GM21447 (cell line): ENCODE measurements at regions not wholly inside any gene's neighbourhood (a gene's known extent, or its start where the extent isn't known, plus 50 kb on each side); places are given as distances from the start of the nearest gene placed in this dataset.
"Not testable (repeated sequence)": the region's sequence is repeated elsewhere in the genome, so short reads cannot be mapped to it uniquely, and the experiment has no call there.

ENCODE experiments used
- ATAC-seq: cut with Tn5 transposase; IDR thresholded peaks from one replicate; pipeline ENCODE4 v1.9.1; 2021; ENCODE audit not compliant: unreplicated experiment

- ATAC-seq: not testable (repeated sequence)
Measured at GRCh38 chr21:25531538-25532250, 75.6 kb downstream of the MRPL39 start.

- ATAC-seq: no peak
Measured at GRCh38 chr21:25528515-25528914, 78.8 kb downstream of the MRPL39 start.

GRCh38 chr21:25518491-25518911, 88.8 kb downstream of the MRPL39 start:
- no peak for ATAC-seq

- no peak for ATAC-seq
Measured at GRCh38 chr21:25515484-25516405, 91.5 kb downstream of the MRPL39 start.

- ATAC-seq: no peak
Measured at GRCh38 chr21:25513810-25514209, 93.5 kb downstream of the MRPL39 start.

- no peak for ATAC-seq
Measured at GRCh38 chr21:25512095-25513081, 94.9 kb downstream of the MRPL39 start.

GRCh38 chr21:25509862-25510261, 97.4 kb downstream of the MRPL39 start:
- peak; percentile 52 for ATAC-seq

GRCh38 chr21:25508364-25508763, 98.9 kb downstream of the MRPL39 start:
- ATAC-seq: no peak

GRCh38 chr21:25507522-25507921, 99.8 kb downstream of the MRPL39 start:
- ATAC-seq: peak; percentile 49

GRCh38 chr21:25506887-25507286, 100.4 kb downstream of the MRPL39 start:
- ATAC-seq: no peak

- ATAC-seq: no peak
Measured at GRCh38 chr21:25506261-25506660, 101.0 kb downstream of the MRPL39 start.

- ATAC-seq: no peak
Measured at GRCh38 chr21:25503981-25504380, 103.3 kb downstream of the MRPL39 start.

- peak; percentile 70 for ATAC-seq
Measured at GRCh38 chr21:25501996-25502665, 105.2 kb downstream of the MRPL39 start.

GRCh38 chr21:25501462-25501861, 105.8 kb downstream of the MRPL39 start:
- peak; percentile 16 for ATAC-seq

- no peak for ATAC-seq
Measured at GRCh38 chr21:25500598-25500997, 106.7 kb downstream of the MRPL39 start.

- ATAC-seq: no peak
Measured at GRCh38 chr21:25496825-25497482, 110.3 kb downstream of the MRPL39 start.

- no peak for ATAC-seq
Measured at GRCh38 chr21:25494804-25495203, 112.5 kb downstream of the MRPL39 start.

GRCh38 chr21:25493722-25494121, 113.6 kb downstream of the MRPL39 start:
- no peak for ATAC-seq

- ATAC-seq: no peak
Measured at GRCh38 chr21:25491267-25491666, 116.0 kb downstream of the MRPL39 start.

- no peak for ATAC-seq
Measured at GRCh38 chr21:25490742-25491141, 116.5 kb downstream of the MRPL39 start.
